ENCODE measurements at regions not wholly inside any gene's neighbourhood (a gene's known extent, or its start where the extent isn't known, plus 50 kb on each side); places are given as distances from the start of the nearest gene placed in this dataset.
A peak's percentile ranks its signal among the peaks of the same experiment; 100 is the strongest.

DNA sequence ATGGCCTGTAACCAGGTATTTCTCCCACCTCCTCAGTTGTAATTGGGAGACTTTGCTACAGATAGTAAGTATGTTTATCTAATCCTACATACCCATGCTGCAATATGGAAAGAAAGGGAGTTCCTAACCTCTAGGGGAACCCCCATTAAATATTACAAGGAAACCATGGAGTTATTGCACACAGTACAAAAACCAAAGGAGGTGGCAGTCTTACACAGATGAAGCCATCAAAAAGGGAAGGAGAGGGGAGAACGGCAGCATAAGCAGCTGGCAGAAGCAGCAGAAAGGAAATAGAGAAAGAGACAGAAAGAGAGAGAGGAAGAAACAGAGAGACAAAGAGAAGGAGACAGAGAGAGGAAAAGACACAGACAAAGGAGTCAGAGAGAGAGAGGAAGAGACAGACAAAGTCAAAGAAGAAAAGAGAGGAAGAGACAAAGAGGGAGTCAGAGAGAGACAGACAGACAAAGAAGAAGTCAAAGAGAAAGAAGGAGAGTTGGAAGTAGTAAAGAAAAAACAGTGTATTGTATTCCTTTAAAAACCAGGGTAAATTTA lies 142.9 kb downstream of the FASLG start:
- DNase-seq (ENCODE audit: low spot score), result no peak

GRCh38 chr1:172809750-172810149 lies 150.8 kb downstream of the FASLG start:
- no peak for DNase-seq (ENCODE audit: low spot score)

GRCh38 chr1:172810480-172811175 lies 151.7 kb downstream of the FASLG start:
- DNase-seq (ENCODE audit: low spot score), result no peak

DNA sequence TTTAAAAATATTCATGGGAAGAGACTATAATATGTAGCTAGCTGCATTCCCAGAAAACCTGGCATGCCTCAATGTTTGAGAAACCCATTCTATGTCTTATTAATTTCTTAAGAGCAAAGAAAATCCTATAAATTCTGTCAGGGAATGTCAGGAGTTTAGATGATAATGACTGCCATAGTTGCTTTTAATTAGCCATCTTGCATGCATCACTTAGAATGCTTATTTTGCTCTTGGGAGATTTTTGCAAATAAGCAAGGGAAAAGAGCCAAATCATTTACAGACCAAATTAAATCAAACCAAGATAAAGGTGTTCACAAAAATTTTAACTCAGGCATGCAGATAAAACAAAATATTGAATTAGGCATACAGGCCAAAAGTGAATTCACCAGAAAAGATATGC lies 152.8 kb downstream of the FASLG start:
- no peak for DNase-seq (ENCODE audit: low spot score)

GRCh38 chr1:172812118-172812517 lies 153.2 kb downstream of the FASLG start:
- DNase-seq (ENCODE audit: low spot score), result no peak

GRCh38 chr1:172813330-172813729 lies 154.4 kb downstream of the FASLG start:
- no peak for DNase-seq (ENCODE audit: low spot score)

- no peak for DNase-seq (ENCODE audit: low spot score)
These were observed 155.5 kb downstream of the FASLG start for GRCh38 chr1:172814428-172814827.

GRCh38 chr1:172815740-172816139 lies 156.8 kb downstream of the FASLG start:
- DNase-seq (ENCODE audit: low spot score), result no peak

GRCh38 chr1:172818841-172819527 lies 160.1 kb downstream of the FASLG start:
- DNase-seq (ENCODE audit: low spot score), result peak; percentile 63

DNA sequence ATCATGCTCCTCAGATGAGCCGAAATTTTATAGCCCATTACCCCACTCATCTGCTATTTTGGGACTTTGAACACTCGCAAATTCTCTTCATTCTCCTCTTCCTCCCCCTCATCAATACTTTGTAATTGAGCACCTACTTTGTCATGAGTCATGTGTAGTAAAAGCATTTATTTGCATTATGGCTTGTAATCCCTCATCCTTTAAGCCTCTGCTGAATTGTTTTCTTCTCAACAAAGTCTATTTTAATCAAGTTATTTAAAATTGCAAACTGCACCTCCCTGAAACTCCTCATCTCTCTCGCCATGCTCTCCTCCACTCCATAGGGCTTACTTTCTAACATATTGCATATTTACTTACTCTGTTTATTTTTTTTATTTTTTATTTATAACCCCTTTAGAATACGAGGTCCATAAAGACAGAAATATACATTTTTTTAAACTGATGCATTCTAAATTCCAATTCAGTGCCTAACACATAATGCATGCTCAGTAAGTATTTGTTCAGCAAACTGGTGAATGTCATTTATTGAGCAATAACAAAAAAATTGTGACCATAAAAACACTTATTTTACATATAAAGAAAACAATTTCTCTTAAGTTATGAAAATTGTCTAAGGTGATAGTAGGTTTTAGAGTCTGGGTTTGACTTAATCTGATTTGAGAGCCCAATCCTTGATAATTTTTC lies 161.7 kb downstream of the FASLG start:
- DNase-seq (ENCODE audit: low spot score), result no peak

- DNase-seq (ENCODE audit: low spot score), result peak; percentile 31
These were observed 162.8 kb downstream of the FASLG start for GRCh38 chr1:172821609-172822274.

GRCh38 chr1:172822886-172823285 lies 164.0 kb downstream of the FASLG start:
- DNase-seq (ENCODE audit: low spot score), result no peak

DNA sequence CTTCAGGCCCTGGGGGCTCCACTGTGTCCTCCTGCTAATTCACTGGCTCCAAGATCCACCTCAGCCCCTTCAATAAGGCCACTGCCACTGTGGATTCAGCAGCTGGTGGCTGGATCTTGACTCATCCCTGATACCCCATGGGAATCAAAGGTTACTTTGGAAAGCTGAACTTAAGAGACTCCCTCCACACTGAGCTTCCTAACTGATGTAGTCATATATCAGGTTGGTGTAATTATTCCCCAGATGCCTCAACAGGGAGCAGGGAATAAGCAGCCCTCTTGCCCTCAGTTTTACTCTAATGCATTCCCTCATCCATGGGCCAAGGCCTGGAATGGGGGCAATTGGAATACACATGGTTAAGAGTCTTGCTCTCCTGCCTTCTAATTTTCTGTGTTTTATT lies 164.6 kb downstream of the FASLG start:
- peak; percentile 83 for DNase-seq (ENCODE audit: low spot score)

DNA sequence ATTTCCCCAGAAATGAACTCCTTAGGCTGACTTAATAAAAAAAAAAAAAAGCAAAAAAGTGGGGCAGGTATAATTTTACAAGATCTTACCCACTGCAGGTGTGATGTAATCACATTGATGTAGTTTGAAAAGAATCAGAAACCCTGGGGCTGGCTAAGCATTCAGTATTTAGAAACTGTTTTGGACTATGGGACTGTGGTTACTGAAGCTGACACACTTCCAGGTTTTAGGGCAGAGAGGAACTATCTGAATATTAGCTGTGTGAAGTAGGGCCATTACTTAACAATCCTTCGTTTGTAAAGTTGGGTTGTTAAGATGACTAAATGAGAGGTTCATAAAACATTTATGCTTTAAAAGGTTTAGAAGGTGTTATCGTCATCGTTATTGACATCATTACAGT lies 165.3 kb downstream of the FASLG start:
- no peak for DNase-seq (ENCODE audit: low spot score)

DNA sequence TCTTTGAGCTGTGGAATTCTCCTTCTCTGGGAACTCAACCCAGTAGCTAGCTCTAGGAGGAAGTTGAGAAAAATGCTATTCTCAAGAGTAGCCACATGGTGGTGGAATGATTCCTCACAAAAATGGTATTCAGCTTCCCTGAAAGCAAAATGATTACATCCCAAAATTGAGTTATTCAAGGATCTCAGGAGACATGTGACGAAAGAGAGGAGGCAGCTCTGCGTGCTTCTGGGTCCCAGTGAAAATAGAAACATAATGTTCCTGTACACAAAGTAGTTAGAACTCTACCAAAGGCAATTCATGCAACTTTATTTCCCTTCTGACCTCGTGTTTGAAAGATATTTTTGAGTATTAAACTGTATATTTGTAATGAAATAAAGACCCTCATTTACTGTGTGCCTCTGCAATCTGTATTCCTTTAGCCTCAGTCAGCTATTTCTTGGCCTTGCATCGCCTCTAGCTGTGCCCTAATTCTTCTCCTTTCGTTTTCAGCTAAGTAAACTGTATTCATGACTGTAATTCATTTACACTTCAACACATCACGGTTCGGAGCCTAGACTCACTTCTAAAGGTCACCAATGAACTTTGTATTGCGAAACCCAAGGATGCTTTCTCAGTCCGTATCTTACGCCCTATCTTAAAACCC lies 167.3 kb downstream of the FASLG start:
- DNase-seq (ENCODE audit: low spot score), result peak; percentile 78

DNA sequence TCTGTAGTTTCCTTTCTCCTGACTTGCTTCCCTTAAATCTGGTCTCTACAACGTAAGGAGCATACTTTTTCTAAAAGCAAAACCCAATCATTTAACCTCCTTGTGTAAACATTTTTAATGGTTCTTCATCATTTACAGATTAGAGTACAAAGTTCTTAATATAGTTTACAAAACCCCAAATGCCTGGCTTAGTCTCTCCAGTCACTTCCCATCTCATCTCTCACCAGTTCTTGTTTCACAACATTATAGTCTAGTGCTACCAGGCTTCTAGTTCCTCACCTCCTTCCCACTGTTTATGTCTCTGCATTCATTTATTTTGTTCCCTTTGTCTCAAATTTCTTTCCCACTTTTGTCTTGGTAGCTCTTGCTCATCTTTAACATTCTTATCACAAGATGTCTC lies 168.4 kb downstream of the FASLG start:
- no peak for DNase-seq (ENCODE audit: low spot score)

DNA sequence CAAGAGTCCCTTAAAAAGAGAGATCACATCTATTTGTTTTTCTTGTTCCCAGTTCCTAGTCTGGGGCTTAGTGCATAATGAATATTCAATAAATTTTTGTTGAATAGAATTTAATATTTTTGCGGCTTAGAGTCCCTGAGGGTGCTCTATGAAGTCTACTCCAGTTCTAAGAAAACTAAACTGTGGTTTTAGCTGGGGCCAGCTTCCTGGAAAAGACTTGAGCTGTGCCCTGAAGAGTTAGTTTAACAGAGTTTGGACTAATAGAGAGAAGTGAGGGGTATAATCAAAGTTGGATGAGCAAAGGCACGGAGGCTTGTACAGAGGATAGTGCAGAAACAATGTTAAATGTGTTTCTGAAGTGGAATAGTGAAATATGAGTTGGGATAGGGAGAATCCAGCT lies 168.9 kb downstream of the FASLG start:
- DNase-seq (ENCODE audit: low spot score), result no peak

GRCh38 chr1:172832006-172832725 lies 173.3 kb downstream of the FASLG start:
- no peak for DNase-seq (ENCODE audit: low spot score)

DNA sequence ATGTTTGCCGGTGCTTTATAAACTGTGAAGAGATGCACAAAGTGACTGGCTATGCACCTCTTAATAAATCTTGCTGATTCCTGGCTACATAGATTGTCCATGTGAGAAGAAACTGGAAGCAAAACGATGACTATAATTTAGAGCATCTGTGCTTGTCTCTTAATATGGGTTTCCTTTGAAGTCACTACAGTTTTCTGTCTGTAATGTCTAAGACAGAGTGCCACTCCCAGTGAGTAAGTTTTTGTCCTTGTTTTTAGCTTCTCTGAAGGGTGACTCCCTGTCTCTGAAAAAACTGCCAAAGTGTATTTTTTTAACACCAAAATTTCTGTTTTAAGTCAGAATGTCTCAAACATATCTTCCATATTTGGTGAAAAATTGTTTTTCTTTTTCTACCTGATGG lies 175.1 kb downstream of the FASLG start:
- DNase-seq (ENCODE audit: low spot score), result no peak

GRCh38 chr1:172834609-172835008 lies 175.7 kb downstream of the FASLG start:
- DNase-seq (ENCODE audit: low spot score), result no peak

- DNase-seq (ENCODE audit: low spot score), result no peak
These were observed 176.9 kb downstream of the FASLG start for GRCh38 chr1:172835834-172836233.
